ENCODE measurements at regions not wholly inside any gene's neighbourhood (a gene's known extent, or its start where the extent isn't known, plus 50 kb on each side); places are given as distances from the start of the nearest gene placed in this dataset.

GRCh38 chr20:52805843-52806242 is 166.3 kb upstream of the TSHZ2 start:
- H3K4me3 ChIP-seq (ENCODE audit: low read depth, low read length): no peak overlapping the region
- no peak for TF ChIP-seq CTCF (IDR thresholded peaks at IDR 0.05; ENCODE audit: low read depth, low read length)
- DNase-seq (ENCODE audit: low read depth, low spot score): no peak
- in situ Hi-C loops (cut with HindIII; ENCODE audit: low sequenced_read_pairs): no loop called here

GRCh38 chr20:52805296-52805571 is 166.9 kb upstream of the TSHZ2 start:
- no peak for TF ChIP-seq CTCF (IDR thresholded peaks at IDR 0.05; ENCODE audit: low read depth, low read length)
- DNase-seq (ENCODE audit: low read depth, low spot score): no peak
- no peak overlapping the region for H3K4me3 ChIP-seq (ENCODE audit: low read depth, low read length)
- in situ Hi-C loops (cut with HindIII; ENCODE audit: low sequenced_read_pairs): no loop called here

GRCh38 chr20:52804497-52805295 is 167.5 kb upstream of the TSHZ2 start:
- in situ Hi-C loops (cut with HindIII; ENCODE audit: low sequenced_read_pairs): no loop called here
- TF ChIP-seq CTCF (IDR thresholded peaks at IDR 0.05; ENCODE audit: low read depth, low read length): no peak
- no peak for DNase-seq (ENCODE audit: low read depth, low spot score)
- no peak overlapping the region for H3K4me3 ChIP-seq (ENCODE audit: low read depth, low read length)

DNA sequence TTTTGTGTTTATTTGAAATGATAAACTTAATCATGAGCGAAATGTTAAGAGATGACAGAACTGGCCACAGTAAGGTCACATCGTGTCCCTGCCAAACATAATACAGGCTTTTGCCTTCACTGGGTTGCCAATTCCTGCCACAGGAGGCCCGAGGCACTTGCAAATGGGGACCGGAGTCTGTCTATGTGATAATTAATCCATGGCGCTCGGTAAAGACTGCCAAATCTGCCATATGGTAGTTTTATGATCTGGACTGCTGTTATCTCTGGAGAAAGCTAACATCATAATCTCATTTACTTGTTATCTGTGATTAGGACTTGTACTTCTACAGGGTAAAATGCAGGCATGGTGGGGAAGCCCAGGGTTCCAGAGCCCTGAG is 170.5 kb upstream of the TSHZ2 start:
- DNase-seq (ENCODE audit: low read depth, low spot score): no peak
- H3K4me3 ChIP-seq (ENCODE audit: low read depth, low read length): no peak overlapping the region
- in situ Hi-C loops (cut with HindIII; ENCODE audit: low sequenced_read_pairs): no loop called here
- no peak for TF ChIP-seq CTCF (IDR thresholded peaks at IDR 0.05; ENCODE audit: low read depth, low read length)

DNA sequence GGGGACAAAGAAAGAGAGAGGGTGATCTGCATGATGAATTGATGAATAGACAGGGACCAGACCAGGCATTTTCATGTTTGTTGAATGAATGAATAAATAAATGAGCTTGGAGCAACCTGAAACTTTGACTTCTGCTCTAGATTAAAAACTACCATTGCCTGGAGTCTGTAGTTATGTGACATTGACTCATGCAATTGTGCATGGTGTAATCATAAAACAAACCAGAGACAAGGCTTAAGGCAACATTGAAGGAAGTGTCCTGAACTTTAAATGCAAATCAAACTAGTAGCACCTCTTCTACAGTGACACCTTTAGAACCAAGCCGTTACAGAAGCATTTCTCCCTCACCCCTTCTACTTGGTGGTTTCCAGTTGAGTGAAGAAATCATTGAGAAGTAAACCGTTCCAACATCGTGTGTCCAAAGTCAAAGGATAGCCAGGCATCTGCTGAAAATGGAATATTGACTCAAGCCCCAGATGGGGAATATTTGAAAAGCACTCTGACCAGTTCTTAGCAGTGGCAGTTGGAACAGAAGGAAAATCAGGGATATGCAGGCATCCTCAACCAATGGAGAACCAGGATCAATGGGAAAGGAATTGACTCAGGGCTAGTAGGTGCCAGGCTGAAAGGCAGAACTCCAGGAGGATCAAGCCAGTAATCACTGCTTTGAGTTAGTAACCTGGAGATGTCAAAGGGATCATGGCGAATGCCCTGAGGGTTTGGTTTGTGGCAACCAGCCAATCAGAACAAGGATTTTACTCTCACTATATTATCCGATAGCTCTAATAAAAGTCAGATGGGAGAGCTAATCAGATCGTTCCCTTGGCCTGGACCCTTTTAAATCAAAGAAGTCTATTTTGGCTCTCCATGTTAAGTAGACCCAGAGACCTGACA is 171.2 kb upstream of the TSHZ2 start:
- in situ Hi-C loops (cut with HindIII; ENCODE audit: low sequenced_read_pairs): no loop called here
- no peak for DNase-seq (ENCODE audit: low read depth, low spot score)
- no peak for TF ChIP-seq CTCF (IDR thresholded peaks at IDR 0.05; ENCODE audit: low read depth, low read length)
- no peak overlapping the region for H3K4me3 ChIP-seq (ENCODE audit: low read depth, low read length)

GRCh38 chr20:52799130-52799529 is 173.0 kb upstream of the TSHZ2 start:
- H3K4me3 ChIP-seq (ENCODE audit: low read depth, low read length): no peak overlapping the region
- DNase-seq (ENCODE audit: low read depth, low spot score): no peak
- TF ChIP-seq CTCF (IDR thresholded peaks at IDR 0.05; ENCODE audit: low read depth, low read length): no peak
- in situ Hi-C loops (cut with HindIII; ENCODE audit: low sequenced_read_pairs): no loop called here

Measured in astrocyte of the spinal cord (primary cell).